Neuronal stem cell (in vitro differentiated cells): ENCODE measurements at regions not wholly inside any gene's neighbourhood (a gene's known extent, or its start where the extent isn't known, plus 50 kb on each side); places are given as distances from the start of the nearest gene placed in this dataset.

ENCODE experiments used
- DNase-seq: peaks from one replicate; pipeline ENCODE4 v3.0.0-alpha.2; 2013; ENCODE audit warnings: low spot score
- H2AFZ ChIP-seq: one replicate; pipeline ENCODE4 v1.6.1; 2013; ENCODE audit warnings: mild to moderate bottlenecking, low read length, inconsistent platforms
- H2AK5ac ChIP-seq: 2 replicates; pipeline ENCODE4 v1.6.1; 2013; ENCODE audit warnings: low read depth, mild to moderate bottlenecking, inconsistent platforms, low read length, moderate library complexity, mixed read lengths
- H2BK120ac ChIP-seq: 2 replicates; pipeline ENCODE4 v1.6.1; 2013; ENCODE audit warnings: low read depth, mild to moderate bottlenecking, inconsistent platforms, low read length, moderate library complexity, mixed read lengths
- H2BK12ac ChIP-seq: one replicate; pipeline ENCODE4 v1.6.1; 2013; ENCODE audit warnings: low read length, inconsistent platforms
- H2BK15ac ChIP-seq: 2 replicates; pipeline ENCODE4 v1.6.1; 2013; ENCODE audit warnings: mild to moderate bottlenecking, low read length, inconsistent platforms, mixed read lengths
- H2BK5ac ChIP-seq: one replicate; pipeline ENCODE4 v1.6.1; 2013; ENCODE audit warnings: inconsistent platforms, mild to moderate bottlenecking, low read length, moderate library complexity
- H3K14ac ChIP-seq: one replicate; pipeline ENCODE4 v1.6.1; 2013; ENCODE audit warnings: low read length, inconsistent platforms
- H3K18ac ChIP-seq: 2 replicates; pipeline ENCODE4 v1.6.1; 2013; ENCODE audit warnings: low read length, inconsistent platforms
- H3K23ac ChIP-seq: 2 replicates; pipeline ENCODE4 v1.6.1; 2013; ENCODE audit warnings: low read depth, mild to moderate bottlenecking, mixed read lengths, low read length, inconsistent platforms; ENCODE audit not compliant: poor library complexity
- H3K27ac ChIP-seq: replicated peaks from 3 replicates; pipeline ENCODE4 v1.5.1; 2013; ENCODE audit warnings: low read length, inconsistent platforms
- H3K27me3 ChIP-seq, 3 experiments: 2 replicates each; pipeline ENCODE4 v1.6.1; 2013; ENCODE audit warnings: low read length in 3 of 3, mild to moderate bottlenecking in 2 of 3, inconsistent platforms in 1 of 3, low read depth in 1 of 3, mixed read lengths in 1 of 3, moderate library complexity in 1 of 3; ENCODE audit not compliant: control insufficient read depth in 3 of 3, insufficient read depth in 3 of 3
- H3K36me3 ChIP-seq, 2 donors: replicated peaks in 1 of 2; 2 replicates each; pipeline ENCODE4 v1.6.1; 2013; ENCODE audit warnings: low read length in 2 of 2; ENCODE audit not compliant: control insufficient read depth in 2 of 2, insufficient read depth in 2 of 2
- H3K4ac ChIP-seq: 2 replicates; pipeline ENCODE4 v1.6.1; 2013; ENCODE audit warnings: inconsistent platforms, mild to moderate bottlenecking, low read length, moderate library complexity
- H3K4me1 ChIP-seq, 2 donors: 1 replicate in 1 of 2; 2 replicates in 1 of 2; pipeline ENCODE4 v1.6.1; 2013; ENCODE audit warnings: low read length in 2 of 2, low read depth in 1 of 2; ENCODE audit not compliant: control insufficient read depth in 2 of 2, insufficient read depth in 1 of 2
- H3K4me2 ChIP-seq: one replicate; pipeline ENCODE4 v1.6.1; 2013; ENCODE audit warnings: mild to moderate bottlenecking, low read length, inconsistent platforms; ENCODE audit not compliant: insufficient read depth, poor library complexity, severe bottlenecking
- H3K4me3 ChIP-seq, 2 donors: 2 replicates each; pipeline ENCODE4 v1.5.1; 2013; ENCODE audit warnings: low read length in 2 of 2, mild to moderate bottlenecking in 2 of 2, inconsistent platforms in 1 of 2, moderate library complexity in 1 of 2
- H3K79me1 ChIP-seq: one replicate; pipeline ENCODE4 v1.6.1; 2013; ENCODE audit warnings: low read depth, mild to moderate bottlenecking, inconsistent platforms, low read length, moderate library complexity
- H3K9ac ChIP-seq: one replicate; pipeline ENCODE4 v1.6.1; 2013; ENCODE audit warnings: mild to moderate bottlenecking, low read depth, low read length, inconsistent platforms; ENCODE audit not compliant: poor library complexity
- H3K9me3 ChIP-seq, 2 donors: replicated peaks in 1 of 2; 2 replicates each; pipeline versions ENCODE3 to v1.6.1; 2013; ENCODE audit warnings: low read length in 2 of 2, mild to moderate bottlenecking in 2 of 2, inconsistent platforms in 1 of 2, low read depth in 1 of 2, mixed read lengths in 1 of 2, moderate library complexity in 1 of 2; ENCODE audit not compliant: control insufficient read depth in 2 of 2, insufficient read depth in 1 of 2
- H4K8ac ChIP-seq: one replicate; pipeline ENCODE4 v1.6.1; 2013; ENCODE audit warnings: low read depth, mild to moderate bottlenecking, inconsistent platforms, low read length, moderate library complexity
- H4K91ac ChIP-seq: one replicate; pipeline ENCODE4 v1.6.1; 2013; ENCODE audit warnings: low read length, low read depth, mild to moderate bottlenecking, inconsistent platforms; ENCODE audit not compliant: poor library complexity
- WGBS, 2 donors: extraction: QIAGEN DNeasy Blood & Tissue Kit; methylation state at CpG; one replicate each; pipeline ENCODE4 v1.1.7; 2013; ENCODE audit warnings: missing lambda C conversion rate in 2 of 2, mixed read lengths in 1 of 2; ENCODE audit not compliant: insufficient read length in 2 of 2, insufficient replicate concordance in 1 of 2; ENCODE audit errors: extremely low coverage in 2 of 2; 5-methylcytosine and 5-hydroxymethylcytosine counted together

GRCh38 chr2:188134241-188134640, 157.4 kb upstream of the GULP1 start:
- Histone ChIP-seq H3K4me2 (no peak overlapping the region), H3K4me3 (no peak overlapping the region), H4K8ac (no peak overlapping the region), H3K9ac (no peak overlapping the region), H2BK12ac (no peak overlapping the region), H3K9me3 (no peaks in the 10 kb centered on the region), H3K79me1 (no peaks in the 10 kb centered on the region), H3K14ac (no peak overlapping the region), H3K18ac (no peak overlapping the region), H3K27ac (no peak overlapping the region), H3K36me3 (no peaks in the 10 kb centered on the region), H2BK5ac (no peak overlapping the region), H3K4ac (no peak overlapping the region), H3K4me1 (no peaks in the 10 kb centered on the region), H2AFZ (no peak overlapping the region), H2AK5ac (no peak overlapping the region), H3K23ac (no peak overlapping the region), H4K91ac (no peak overlapping the region), H2BK120ac (no peak overlapping the region), H2BK15ac (no peak overlapping the region), H3K27me3 (no peaks in the 10 kb centered on the region)
- WGBS, 2 donors, result no CpG with 5 or more reads among the region's 1 CpG
- DNase-seq, result no peak

GRCh38 chr2:188138313-188138712, 153.4 kb upstream of the GULP1 start:
- Histone ChIP-seq H2BK15ac (no peak overlapping the region), H2AK5ac (no peak overlapping the region), H3K27ac (no peak overlapping the region), H3K4me3 (no peak overlapping the region), H3K79me1 (no peaks in the 10 kb centered on the region), H3K9me3 (no peaks in the 10 kb centered on the region), H3K4me1 (no peaks in the 10 kb centered on the region), H3K36me3 (no peaks in the 10 kb centered on the region), H2BK120ac (no peak overlapping the region), H2BK12ac (no peak overlapping the region), H2AFZ (no peak overlapping the region), H2BK5ac (no peak overlapping the region), H3K18ac (no peak overlapping the region), H3K23ac (no peak overlapping the region), H4K8ac (no peak overlapping the region), H3K14ac (no peak overlapping the region), H3K27me3 (no peaks in the 10 kb centered on the region), H3K4me2 (no peak overlapping the region), H4K91ac (no peak overlapping the region), H3K9ac (no peak overlapping the region), H3K4ac (no peak overlapping the region)
- DNase-seq, result no peak

GRCh38 chr2:188142088-188142487, 149.6 kb upstream of the GULP1 start:
- H3K9ac ChIP-seq, result no peak overlapping the region

GRCh38 chr2:188142636-188143295, 148.9 kb upstream of the GULP1 start:
- H2BK5ac ChIP-seq, result no peak overlapping the region
- H3K23ac ChIP-seq, result no peak overlapping the region
- no peak overlapping the region for H2BK12ac ChIP-seq
- no peak overlapping the region for H3K18ac ChIP-seq
- H2BK15ac ChIP-seq, result no peak overlapping the region
- no peak overlapping the region for H4K8ac ChIP-seq
- H3K4me1 ChIP-seq, result no peaks in the 10 kb centered on the region
- H3K27ac ChIP-seq, result no peak overlapping the region
- no peak overlapping the region for H2AK5ac ChIP-seq
- H2AFZ ChIP-seq, result no peak overlapping the region
- no CpG with 5 or more reads among the region's 3 CpGs for WGBS, 2 donors
- H3K9ac ChIP-seq, result no peak overlapping the region
- no peak overlapping the region for H3K4ac ChIP-seq
- no peak overlapping the region for H3K4me2 ChIP-seq
- H4K91ac ChIP-seq, result no peak overlapping the region
- no peak overlapping the region for H3K14ac ChIP-seq
- H3K27me3 ChIP-seq, result no peaks in the 10 kb centered on the region
- no peak overlapping the region for H3K4me3 ChIP-seq
- H2BK120ac ChIP-seq, result no peak overlapping the region
- DNase-seq, result no peak
- no peaks in the 10 kb centered on the region for H3K36me3 ChIP-seq
- H3K79me1 ChIP-seq, result no peaks in the 10 kb centered on the region
- H3K9me3 ChIP-seq, result no peaks in the 10 kb centered on the region

More at GRCh38 chr2:188142088-188142487, 149.6 kb upstream of the GULP1 start:
- H2AK5ac ChIP-seq, result no peak overlapping the region
- H2BK5ac ChIP-seq, result no peak overlapping the region
- H3K4ac ChIP-seq, result no peak overlapping the region
- no peaks in the 10 kb centered on the region for H3K36me3 ChIP-seq
- H2BK120ac ChIP-seq, result no peak overlapping the region
- H3K79me1 ChIP-seq, result no peaks in the 10 kb centered on the region
- H3K4me1 ChIP-seq, result no peaks in the 10 kb centered on the region
- H2BK12ac ChIP-seq, result no peak overlapping the region
- H3K4me3 ChIP-seq, result no peak overlapping the region
- H3K23ac ChIP-seq, result no peak overlapping the region
- H3K14ac ChIP-seq, result no peak overlapping the region
- no peak overlapping the region for H2AFZ ChIP-seq
- H4K8ac ChIP-seq, result no peak overlapping the region
- H3K9me3 ChIP-seq, result no peaks in the 10 kb centered on the region
- H3K4me2 ChIP-seq, result no peak overlapping the region
- no peak for DNase-seq
- H3K27me3 ChIP-seq, result no peaks in the 10 kb centered on the region
- no peak overlapping the region for H2BK15ac ChIP-seq
- H3K18ac ChIP-seq, result no peak overlapping the region
- H4K91ac ChIP-seq, result no peak overlapping the region
- no peak overlapping the region for H3K27ac ChIP-seq
